ENCODE measurements at regions not wholly inside any gene's neighbourhood (a gene's known extent, or its start where the extent isn't known, plus 50 kb on each side); places are given as distances from the start of the nearest gene placed in this dataset.

GRCh38 chr2:72003124-72003523, 144.5 kb downstream of the CYP26B1 start:
- CTCF ChIA-PET: interaction anchor here (0.6 kb wide), 1 partner anchor 562 kb away, joined by 3 read pairs; no protein-coding TSS in a partner anchor
- POLR2A ChIA-PET: no interaction called here
- no peak for DNase-seq (ENCODE audit: extremely low spot score)
- no peak for TF ChIP-seq HDGF (IDR thresholded peaks at IDR 0.05; ENCODE audit: borderline replicate concordance)
- TF ChIP-seq PKNOX1 (IDR thresholded peaks at IDR 0.05): no peak
- no peak for TF ChIP-seq ZNF384 (IDR thresholded peaks at IDR 0.05)
- no peak for TF ChIP-seq L3MBTL2 (conservative IDR thresholded peaks at IDR 0.05)
- TF ChIP-seq FOXM1 (IDR thresholded peaks at IDR 0.05; ENCODE audit: borderline replicate concordance): no peak
- no peak for TF ChIP-seq CTBP1 (IDR thresholded peaks at IDR 0.05; ENCODE audit: borderline replicate concordance)
- no peak for TF ChIP-seq NFRKB (IDR thresholded peaks at IDR 0.05)
- TF ChIP-seq BHLHE40 (IDR thresholded peaks at IDR 0.05; ENCODE audit: borderline replicate concordance): no peak
- TF ChIP-seq LEF1 (IDR thresholded peaks at IDR 0.05; ENCODE audit: borderline replicate concordance): no peak

- DNase-seq (ENCODE audit: extremely low spot score): no peak
- POLR2A ChIA-PET: no interaction called here
- CTCF ChIA-PET: no interaction called here
- TF ChIP-seq HDGF (IDR thresholded peaks at IDR 0.05; ENCODE audit: borderline replicate concordance) (no peak), SP1 (IDR thresholded peaks at IDR 0.05) (no peak), PKNOX1 (IDR thresholded peaks at IDR 0.05) (no peak), ARNT (IDR thresholded peaks at IDR 0.05) (no peak), FOXK2 (IDR thresholded peaks at IDR 0.05) (no peak), ELF4 (IDR thresholded peaks at IDR 0.05) (no peak)
Measured at GRCh38 chr2:72001937-72002690, 145.5 kb downstream of the CYP26B1 start.

- TF ChIP-seq HDGF (IDR thresholded peaks at IDR 0.05; ENCODE audit: borderline replicate concordance) (no peak), PKNOX1 (IDR thresholded peaks at IDR 0.05) (no peak), LEF1 (IDR thresholded peaks at IDR 0.05; ENCODE audit: borderline replicate concordance) (no peak), L3MBTL2 (conservative IDR thresholded peaks at IDR 0.05) (no peak), BHLHE40 (IDR thresholded peaks at IDR 0.05; ENCODE audit: borderline replicate concordance) (no peak), ELF4 (IDR thresholded peaks at IDR 0.05) (no peak), SP1 (IDR thresholded peaks at IDR 0.05) (no peak), FOXA1 (IDR thresholded peaks at IDR 0.05) (no peak), FOXK2 (IDR thresholded peaks at IDR 0.05) (no peak), SUZ12 (IDR thresholded peaks at IDR 0.05) (no peak), ZNF384 (IDR thresholded peaks at IDR 0.05) (no peak)
- CTCF ChIA-PET: interaction anchor here (0.6 kb wide), 1 partner anchor 169 kb away, joined by 3 read pairs; no protein-coding TSS in a partner anchor
- POLR2A ChIA-PET: no interaction called here
- no peak for DNase-seq (ENCODE audit: extremely low spot score)
Measured at GRCh38 chr2:72000110-72000509, 147.6 kb downstream of the CYP26B1 start.

- TF ChIP-seq FOXA1 (IDR thresholded peaks at IDR 0.05) (no peak), ARNT (IDR thresholded peaks at IDR 0.05) (no peak), TARDBP (IDR thresholded peaks at IDR 0.05) (no peak), BHLHE40 (IDR thresholded peaks at IDR 0.05; ENCODE audit: borderline replicate concordance) (no peak), LEF1 (IDR thresholded peaks at IDR 0.05; ENCODE audit: borderline replicate concordance) (no peak), ELF4 (IDR thresholded peaks at IDR 0.05) (no peak), L3MBTL2 (conservative IDR thresholded peaks at IDR 0.05) (no peak), CTBP1 (IDR thresholded peaks at IDR 0.05; ENCODE audit: borderline replicate concordance) (no peak), HDGF (IDR thresholded peaks at IDR 0.05; ENCODE audit: borderline replicate concordance) (no peak), SP1 (IDR thresholded peaks at IDR 0.05) (no peak), PKNOX1 (IDR thresholded peaks at IDR 0.05) (no peak), SUZ12 (IDR thresholded peaks at IDR 0.05) (no peak)
- no peak for DNase-seq (ENCODE audit: extremely low spot score)
- CTCF ChIA-PET: no interaction called here
- POLR2A ChIA-PET: no interaction called here
Measured at GRCh38 chr2:71999580-71999979, 148.1 kb downstream of the CYP26B1 start.

- TF ChIP-seq ARNT (IDR thresholded peaks at IDR 0.05) (no peak), ELF4 (IDR thresholded peaks at IDR 0.05) (no peak), PKNOX1 (IDR thresholded peaks at IDR 0.05) (no peak), CTBP1 (IDR thresholded peaks at IDR 0.05; ENCODE audit: borderline replicate concordance) (no peak), NFRKB (IDR thresholded peaks at IDR 0.05) (no peak), HDGF (IDR thresholded peaks at IDR 0.05; ENCODE audit: borderline replicate concordance) (no peak), BHLHE40 (IDR thresholded peaks at IDR 0.05; ENCODE audit: borderline replicate concordance) (no peak)
- ChIA-PET CTCF (no interaction called here), POLR2A (no interaction called here)
- DNase-seq (ENCODE audit: extremely low spot score): no peak
Measured at GRCh38 chr2:71997843-71998242, 149.8 kb downstream of the CYP26B1 start.

Data from HEK293T (cell line).